ENCODE measurements at regions not wholly inside any gene's neighbourhood (a gene's known extent, or its start where the extent isn't known, plus 50 kb on each side); places are given as distances from the start of the nearest gene placed in this dataset.

GRCh38 chr7:22624781-22625180, 102.2 kb upstream of the IL6 start:
- DNase-seq (ENCODE audit: low spot score) = no peak

- DNase-seq (ENCODE audit: low spot score) = no peak
Observed at GRCh38 chr7:22622116-22622785, 104.7 kb upstream of the IL6 start.

- no peak for DNase-seq (ENCODE audit: low spot score)
Observed at GRCh38 chr7:22618528-22618927, 108.5 kb upstream of the IL6 start.

- no peak for DNase-seq (ENCODE audit: low spot score)
Observed at GRCh38 chr7:22617166-22617565, 109.8 kb upstream of the IL6 start.

GRCh38 chr7:22613496-22613895, 113.5 kb upstream of the IL6 start:
- no peak for DNase-seq (ENCODE audit: low spot score)

GRCh38 chr7:22612776-22613175, 112.8 kb upstream of the STEAP1B start:
- DNase-seq (ENCODE audit: low spot score) = no peak

- no peak for DNase-seq (ENCODE audit: low spot score)
Observed at GRCh38 chr7:22611758-22612079, 111.7 kb upstream of the STEAP1B start.

GRCh38 chr7:22610951-22611757, 111.2 kb upstream of the STEAP1B start:
- DNase-seq (ENCODE audit: low spot score) = no peak

GRCh38 chr7:22610263-22610662, 110.3 kb upstream of the STEAP1B start:
- no peak for DNase-seq (ENCODE audit: low spot score)

GRCh38 chr7:22607180-22607579, 107.2 kb upstream of the STEAP1B start:
- no peak for DNase-seq (ENCODE audit: low spot score)

GRCh38 chr7:22604246-22604645, 104.3 kb upstream of the STEAP1B start:
- DNase-seq (ENCODE audit: low spot score) = no peak

GRCh38 chr7:22601812-22602565, 102.0 kb upstream of the STEAP1B start:
- DNase-seq (ENCODE audit: low spot score) = no peak

GRCh38 chr7:22601408-22601807, 101.4 kb upstream of the STEAP1B start:
- no peak for DNase-seq (ENCODE audit: low spot score)

- DNase-seq (ENCODE audit: low spot score) = no peak
Observed at GRCh38 chr7:22601003-22601402, 101.0 kb upstream of the STEAP1B start.

GRCh38 chr7:22598318-22598920, 98.4 kb upstream of the STEAP1B start:
- DNase-seq (ENCODE audit: low spot score) = no peak

- no peak for DNase-seq (ENCODE audit: low spot score)
Observed at GRCh38 chr7:22597844-22598243, 97.9 kb upstream of the STEAP1B start.

- DNase-seq (ENCODE audit: low spot score) = no peak
Observed at GRCh38 chr7:22596763-22597400, 96.9 kb upstream of the STEAP1B start.

- no peak for DNase-seq (ENCODE audit: low spot score)
Observed at GRCh38 chr7:22594020-22594419, 94.0 kb upstream of the STEAP1B start.

GRCh38 chr7:22591271-22591670, 91.3 kb upstream of the STEAP1B start:
- no peak for DNase-seq (ENCODE audit: low spot score)

GRCh38 chr7:22589641-22590201, 89.7 kb upstream of the STEAP1B start:
- DNase-seq (ENCODE audit: low spot score) = no peak

- no peak for DNase-seq (ENCODE audit: low spot score)
Observed at GRCh38 chr7:22588351-22588750, 88.4 kb upstream of the STEAP1B start.

- no peak for DNase-seq (ENCODE audit: low spot score)
Observed at GRCh38 chr7:22587322-22587721, 87.3 kb upstream of the STEAP1B start.

Data from ecto neural progenitor cell (in vitro differentiated cells).